IMR-90 (cell line): ENCODE measurements at regions not wholly inside any gene's neighbourhood (a gene's known extent, or its start where the extent isn't known, plus 50 kb on each side); places are given as distances from the start of the nearest gene placed in this dataset.

ENCODE experiments used
- ATAC-seq: fragments of 200-7000 bp; cut with Tn5 transposase; 2 replicates; pipeline ENCODE4 v1.9.1; 2020; ENCODE audit warnings: low read depth, mild to moderate bottlenecking, moderate library complexity
- BruUV-seq: library from RNA; stranded (reverse); fragments of 400-500 nt; replicated peaks from 2 replicates; lab custom pipeline; 2021; lab: Mats Ljungman, UMichigan
- CTCF ChIA-PET: fragments of 300-600 bp; formaldehyde crosslinking; extraction: SDS; loops from one replicate; lab custom pipeline; 2021; ENCODE audit warnings: antibody characterized with exemption; lab: Yijun Ruan, JAX
- POLR2A ChIA-PET: fragments of 300-600 bp; sonication (Branson Sonifier 250); formaldehyde crosslinking; loops from one replicate; lab custom pipeline; 2022; ENCODE audit warnings: antibody characterized with exemption; ENCODE audit not compliant: unreplicated experiment; lab: Charles Lee
- DNase-seq: peaks from one replicate; pipeline ENCODE4 v3.0.0; 2013
- H2AFZ ChIP-seq: replicated peaks from 2 replicates; pipeline ENCODE3; 2013; ENCODE audit warnings: low read length, mild to moderate bottlenecking; ENCODE audit not compliant: poor library complexity
- H2AK5ac ChIP-seq: 2 replicates; pipeline ENCODE4 v1.6.1; 2013; ENCODE audit warnings: low read depth, low read length, inconsistent platforms
- H2AK9ac ChIP-seq: replicated peaks from 2 replicates; pipeline ENCODE3; 2013; ENCODE audit warnings: mild to moderate bottlenecking, low read depth, low read length, moderate library complexity; ENCODE audit not compliant: poor library complexity
- H2BK120ac ChIP-seq: 2 replicates; pipeline ENCODE4 v1.6.1; 2013; ENCODE audit warnings: low read depth, low read length, inconsistent platforms
- H2BK15ac ChIP-seq: 3 replicates; pipeline ENCODE4 v1.6.1; 2013; ENCODE audit warnings: low read depth, low read length, inconsistent platforms
- H2BK20ac ChIP-seq: 2 replicates; pipeline ENCODE4 v1.6.1; 2013; ENCODE audit warnings: low read depth, mild to moderate bottlenecking, inconsistent platforms, low read length, moderate library complexity
- H2BK5ac ChIP-seq: 2 replicates; pipeline ENCODE4 v1.6.1; 2013; ENCODE audit warnings: mild to moderate bottlenecking, low read depth, low read length, inconsistent platforms; ENCODE audit not compliant: poor library complexity, severe bottlenecking
- H3K14ac ChIP-seq: replicated peaks from 2 replicates; pipeline ENCODE4 v1.6.1; 2013; ENCODE audit warnings: low read depth, low read length, inconsistent platforms
- H3K18ac ChIP-seq: 2 replicates; pipeline ENCODE4 v1.6.1; 2013; ENCODE audit warnings: low read depth, low read length, control low read depth
- H3K23ac ChIP-seq: 2 replicates; pipeline ENCODE4 v1.6.1; 2013; ENCODE audit warnings: low read depth, low read length, inconsistent platforms
- H3K27ac ChIP-seq: 2 replicates; pipeline ENCODE4 v1.5.1; 2013; ENCODE audit warnings: mild to moderate bottlenecking, control low read depth, low read length; ENCODE audit not compliant: insufficient read depth
- H3K27me3 ChIP-seq: 2 replicates; pipeline ENCODE4 v1.6.1; 2013; ENCODE audit warnings: low read length; ENCODE audit not compliant: control insufficient read depth, insufficient read depth
- H3K36me3 ChIP-seq: 2 replicates; pipeline ENCODE4 v1.6.1; 2013; ENCODE audit warnings: low read length, mixed read lengths; ENCODE audit not compliant: control insufficient read depth, insufficient read depth
- H3K4ac ChIP-seq: 2 replicates; pipeline ENCODE4 v1.6.1; 2013; ENCODE audit warnings: low read depth, low read length, inconsistent platforms
- H3K4me1 ChIP-seq: 2 replicates; pipeline ENCODE4 v1.6.1; 2013; ENCODE audit warnings: low read length, mixed read lengths; ENCODE audit not compliant: control insufficient read depth, insufficient read depth
- H3K4me2 ChIP-seq: 2 replicates; pipeline ENCODE4 v1.6.1; 2013; ENCODE audit warnings: low read depth, mild to moderate bottlenecking, control low read depth, low read length, moderate library complexity
- H3K4me3 ChIP-seq: 2 replicates; pipeline ENCODE4 v1.5.1; 2013; ENCODE audit warnings: low read depth, mild to moderate bottlenecking, control low read depth, low read length, moderate library complexity; ENCODE audit not compliant: insufficient read depth
- H3K56ac ChIP-seq: 2 replicates; pipeline ENCODE4 v1.6.1; 2013; ENCODE audit warnings: low read length, inconsistent platforms; ENCODE audit not compliant: insufficient read depth; ENCODE audit errors: extremely low read depth
- H3K79me1 ChIP-seq, 2 experiments: 2 replicates each; pipeline ENCODE4 v1.6.1; 2013; ENCODE audit warnings: low read length in 2 of 2, inconsistent platforms in 1 of 2, low read depth in 1 of 2
- H3K9ac ChIP-seq: 2 replicates; pipeline ENCODE4 v1.6.1; 2013; ENCODE audit warnings: low read depth, low read length, control low read depth
- H3K9me1 ChIP-seq: 2 replicates; pipeline ENCODE4 v1.6.1; 2013; ENCODE audit warnings: low read length, inconsistent platforms; ENCODE audit not compliant: insufficient read depth
- H3K9me3 ChIP-seq: 2 replicates; pipeline ENCODE4 v1.6.1; 2013; ENCODE audit warnings: low read length; ENCODE audit not compliant: control insufficient read depth, insufficient read depth
- H4K20me1 ChIP-seq: 2 replicates; pipeline ENCODE4 v1.6.1; 2013; ENCODE audit warnings: low read length, inconsistent platforms; ENCODE audit not compliant: insufficient read depth
- H4K5ac ChIP-seq: 2 replicates; pipeline ENCODE4 v1.6.1; 2013; ENCODE audit warnings: mild to moderate bottlenecking, low read depth, low read length, control low read depth
- H4K8ac ChIP-seq, 2 experiments: 2 replicates each; pipeline ENCODE4 v1.6.1; 2013; ENCODE audit warnings: low read depth in 2 of 2, low read length in 2 of 2, control low read depth in 1 of 2, inconsistent platforms in 1 of 2
- H4K91ac ChIP-seq: 2 replicates; pipeline ENCODE4 v1.6.1; 2013; ENCODE audit warnings: low read depth, low read length, inconsistent platforms; ENCODE audit not compliant: insufficient read depth
- BHLHE40 ChIP-seq: fragments of 150-350 bp; IDR thresholded peaks from 2 replicates; pipeline ENCODE4 v1.6.1; 2016; ENCODE audit warnings: mild to moderate bottlenecking, low read depth, low read length
- CEBPB ChIP-seq: IDR thresholded peaks from 2 replicates; pipeline ENCODE4 v1.6.1; 2012; ENCODE audit warnings: low read depth, low read length, improper control_type of control experiment
- CHD1 ChIP-seq: IDR thresholded peaks from 2 replicates; pipeline ENCODE4 v1.6.1; 2012; ENCODE audit warnings: low read depth, low read length, improper control_type of control experiment
- FOS ChIP-seq: fragments of 150-350 bp; IDR thresholded peaks from 2 replicates; pipeline ENCODE4 v1.6.1; 2016; ENCODE audit warnings: low read depth, low read length
- MAFK ChIP-seq: IDR thresholded peaks from 2 replicates; pipeline ENCODE4 v1.6.1; 2012; ENCODE audit warnings: low read depth, low read length, improper control_type of control experiment
- MAZ ChIP-seq: IDR thresholded peaks from 2 replicates; pipeline ENCODE4 v1.6.1; 2012; ENCODE audit warnings: low read depth, mild to moderate bottlenecking, low read length, improper control_type of control experiment, moderate library complexity, borderline replicate concordance
- MXI1 ChIP-seq: IDR thresholded peaks from 2 replicates; pipeline ENCODE4 v1.6.1; 2012; ENCODE audit warnings: low read depth, mild to moderate bottlenecking, low read length, moderate library complexity, borderline replicate concordance
- NFE2L2 ChIP-seq: fragments of 150-350 bp; IDR thresholded peaks from 2 replicates; pipeline ENCODE4 v1.6.1; 2016; ENCODE audit warnings: low read depth, mild to moderate bottlenecking, low read length
- POLR2A ChIP-seq: IDR thresholded peaks from 2 replicates; pipeline ENCODE4 v1.6.1; 2012; ENCODE audit warnings: mild to moderate bottlenecking, low read depth, low read length
- RAD21 ChIP-seq: IDR thresholded peaks from 2 replicates; pipeline ENCODE4 v1.6.1; 2012; ENCODE audit warnings: low read length, improper control_type of control experiment
- RCOR1 ChIP-seq: IDR thresholded peaks from 2 replicates; pipeline ENCODE4 v1.6.1; 2012; ENCODE audit warnings: mild to moderate bottlenecking, low read length, improper control_type of control experiment; ENCODE audit not compliant: insufficient replicate concordance
- RFX5 ChIP-seq: IDR thresholded peaks from 2 replicates; pipeline ENCODE4 v1.8.0; 2012; ENCODE audit warnings: low read depth, mild to moderate bottlenecking, low read length, moderate library complexity
- SMC3 ChIP-seq: fragments of 150-350 bp; IDR thresholded peaks from 2 replicates; pipeline ENCODE4 v1.6.1; 2016; ENCODE audit warnings: low read depth, mild to moderate bottlenecking, antibody characterized with exemption, low read length, moderate library complexity
- WGBS, 2 experiments: methylation state at CpG; one replicate each; pipeline versions ENCODE4 v1.1.5 to v1.1.7; 2013; ENCODE audit warnings: missing lambda C conversion rate in 2 of 2; ENCODE audit not compliant: insufficient read length in 1 of 2; ENCODE audit errors: extremely low coverage in 2 of 2; 5-methylcytosine and 5-hydroxymethylcytosine counted together
- dilution Hi-C: fragments of 300-500 bp; cut with HindIII; formaldehyde crosslinking; loops from one replicate; pipeline ENCODE4 v1.14.3; 2018; ENCODE audit warnings: low sequenced_read_pairs; ENCODE audit not compliant: unreplicated experiment
- in situ Hi-C: fragments of 300-500 bp; cut with MboI; formaldehyde crosslinking; loops from 3 replicates; pipeline ENCODE4 v1.14.3; 2019; ENCODE audit warnings: low sequenced_read_pairs, inconsistent platforms, mixed read lengths
- intact Hi-C: fragments of 100-400 bp; cut with micrococcal nuclease; formaldehyde crosslinking; loops from 2 replicates; pipeline ENCODE4 v1.10.0; 2022
- TF ChIP-seq, protein P1 (sequence below): fragments of 150-350 bp; IDR thresholded peaks from 2 replicates; pipeline ENCODE4 v1.6.1; 2016; ENCODE audit warnings: low read depth, mild to moderate bottlenecking, low read length, moderate library complexity, borderline replicate concordance
- TF ChIP-seq, protein P2 (sequence below): conservative IDR thresholded peaks from 2 replicates; pipeline ENCODE4 v1.5.1; 2012; ENCODE audit warnings: mild to moderate bottlenecking, low read depth, low read length, improper control_type of control experiment
- TF ChIP-seq, protein P3 (sequence below): fragments of 150-350 bp; IDR thresholded peaks from 2 replicates; pipeline ENCODE4 v1.6.1; 2017; ENCODE audit warnings: mild to moderate bottlenecking, antibody characterized with exemption, low read length, low read depth

DNA sequence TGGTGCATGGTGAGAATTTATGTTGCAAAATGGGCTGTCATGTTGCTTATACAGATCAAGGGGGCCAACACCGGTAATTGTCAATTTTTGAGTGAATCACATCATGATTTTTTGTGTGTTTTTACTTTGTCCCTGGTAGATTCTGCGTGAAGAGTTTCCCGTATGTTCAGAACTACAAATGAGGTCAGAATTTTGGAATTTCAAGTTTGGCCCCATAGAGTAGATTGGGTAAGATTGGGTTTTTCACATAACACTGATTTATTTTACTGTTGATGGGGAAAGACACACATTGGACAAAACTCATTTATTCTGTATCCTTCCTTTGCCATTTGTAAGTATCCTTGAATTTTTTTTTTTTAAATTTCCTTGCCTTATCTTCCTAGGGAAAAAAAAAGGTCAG is 158.5 kb upstream of the MXRA5 start:
- intact Hi-C loops = no loop called here
- BruUV-seq = no TSS peak
- in situ Hi-C loops = no loop called here

More for the DNA sequence above, 158.5 kb upstream of the MXRA5 start:
- no peak overlapping the region for H3K4me2 ChIP-seq
- no peak overlapping the region for H3K4ac ChIP-seq
- H2AK5ac ChIP-seq = no peak overlapping the region
- H3K36me3 ChIP-seq = no peaks in the 10 kb centered on the region
- no peak overlapping the region for H2BK5ac ChIP-seq
- no peak overlapping the region for H3K27ac ChIP-seq
- H2BK120ac ChIP-seq = no peak overlapping the region
- no peaks in the 10 kb centered on the region for H4K20me1 ChIP-seq
- H3K14ac ChIP-seq = no peak overlapping the region
- TF ChIP-seq MAZ = no peak
- TF ChIP-seq BHLHE40 = no peak
- no peak for TF ChIP-seq RFX5
- no peak for TF ChIP-seq CEBPB
- no peak for TF ChIP-seq MXI1
- TF ChIP-seq POLR2A = no peak
- TF ChIP-seq, protein P1, sequence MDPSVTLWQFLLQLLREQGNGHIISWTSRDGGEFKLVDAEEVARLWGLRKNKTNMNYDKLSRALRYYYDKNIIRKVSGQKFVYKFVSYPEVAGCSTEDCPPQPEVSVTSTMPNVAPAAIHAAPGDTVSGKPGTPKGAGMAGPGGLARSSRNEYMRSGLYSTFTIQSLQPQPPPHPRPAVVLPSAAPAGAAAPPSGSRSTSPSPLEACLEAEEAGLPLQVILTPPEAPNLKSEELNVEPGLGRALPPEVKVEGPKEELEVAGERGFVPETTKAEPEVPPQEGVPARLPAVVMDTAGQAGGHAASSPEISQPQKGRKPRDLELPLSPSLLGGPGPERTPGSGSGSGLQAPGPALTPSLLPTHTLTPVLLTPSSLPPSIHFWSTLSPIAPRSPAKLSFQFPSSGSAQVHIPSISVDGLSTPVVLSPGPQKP = no peak
- TF ChIP-seq, protein P2, sequence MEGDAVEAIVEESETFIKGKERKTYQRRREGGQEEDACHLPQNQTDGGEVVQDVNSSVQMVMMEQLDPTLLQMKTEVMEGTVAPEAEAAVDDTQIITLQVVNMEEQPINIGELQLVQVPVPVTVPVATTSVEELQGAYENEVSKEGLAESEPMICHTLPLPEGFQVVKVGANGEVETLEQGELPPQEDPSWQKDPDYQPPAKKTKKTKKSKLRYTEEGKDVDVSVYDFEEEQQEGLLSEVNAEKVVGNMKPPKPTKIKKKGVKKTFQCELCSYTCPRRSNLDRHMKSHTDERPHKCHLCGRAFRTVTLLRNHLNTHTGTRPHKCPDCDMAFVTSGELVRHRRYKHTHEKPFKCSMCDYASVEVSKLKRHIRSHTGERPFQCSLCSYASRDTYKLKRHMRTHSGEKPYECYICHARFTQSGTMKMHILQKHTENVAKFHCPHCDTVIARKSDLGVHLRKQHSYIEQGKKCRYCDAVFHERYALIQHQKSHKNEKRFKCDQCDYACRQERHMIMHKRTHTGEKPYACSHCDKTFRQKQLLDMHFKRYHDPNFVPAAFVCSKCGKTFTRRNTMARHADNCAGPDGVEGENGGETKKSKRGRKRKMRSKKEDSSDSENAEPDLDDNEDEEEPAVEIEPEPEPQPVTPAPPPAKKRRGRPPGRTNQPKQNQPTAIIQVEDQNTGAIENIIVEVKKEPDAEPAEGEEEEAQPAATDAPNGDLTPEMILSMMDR = no peak
- no peak for TF ChIP-seq RCOR1
- TF ChIP-seq FOS = no peak
- TF ChIP-seq, protein P3, sequence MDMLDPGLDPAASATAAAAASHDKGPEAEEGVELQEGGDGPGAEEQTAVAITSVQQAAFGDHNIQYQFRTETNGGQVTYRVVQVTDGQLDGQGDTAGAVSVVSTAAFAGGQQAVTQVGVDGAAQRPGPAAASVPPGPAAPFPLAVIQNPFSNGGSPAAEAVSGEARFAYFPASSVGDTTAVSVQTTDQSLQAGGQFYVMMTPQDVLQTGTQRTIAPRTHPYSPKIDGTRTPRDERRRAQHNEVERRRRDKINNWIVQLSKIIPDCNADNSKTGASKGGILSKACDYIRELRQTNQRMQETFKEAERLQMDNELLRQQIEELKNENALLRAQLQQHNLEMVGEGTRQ = no peak
- TF ChIP-seq RAD21 = no peak
- TF ChIP-seq NFE2L2 = no peak
- no peak for TF ChIP-seq CHD1
- TF ChIP-seq SMC3 = no peak
- no peak for TF ChIP-seq MAFK
- ChIA-PET POLR2A (no interaction called here), CTCF (interaction anchor here (0.6 kb wide), 1 partner anchor 42 kb away, joined by 5 read pairs; no protein-coding TSS in a partner anchor)
- no peaks in the 10 kb centered on the region for H3K9me1 ChIP-seq
- H2BK20ac ChIP-seq = no peak overlapping the region
- H4K8ac ChIP-seq = no peak overlapping the region
- H3K18ac ChIP-seq = no peak overlapping the region
- H4K5ac ChIP-seq = no peak overlapping the region
- H3K23ac ChIP-seq = no peak overlapping the region
- no peak overlapping the region for H3K9ac ChIP-seq
- H2AK9ac ChIP-seq = no peak overlapping the region
- H2AFZ ChIP-seq = no peak overlapping the region
- no peaks in the 10 kb centered on the region for H3K4me1 ChIP-seq
- dilution Hi-C loops = no loop called here
- no peak overlapping the region for H2BK15ac ChIP-seq
- H3K79me1 ChIP-seq = no peaks in the 10 kb centered on the region
- ATAC-seq (no peak), DNase-seq (no peak)
- no peak overlapping the region for H3K56ac ChIP-seq
- no peaks in the 10 kb centered on the region; the same call in 1 of the 2 replicates for H3K9me3 ChIP-seq
- H4K91ac ChIP-seq = no peak overlapping the region
- H3K4me3 ChIP-seq = no peak overlapping the region
- no peaks in the 10 kb centered on the region for H3K27me3 ChIP-seq
- no CpG with 5 or more reads among the region's 3 CpGs for WGBS, 2 experiments
